Adrenal gland (tissue), 9 donors: ENCODE measurements at regions not wholly inside any gene's neighbourhood (a gene's known extent, or its start where the extent isn't known, plus 50 kb on each side); places are given as distances from the start of the nearest gene placed in this dataset.
"Not testable (repeated sequence)": the region's sequence is repeated elsewhere in the genome, so short reads cannot be mapped to it uniquely, and the experiment has no call there.

Source experiments
- DNase-seq, 7 donors: peaks; one replicate each; pipeline ENCODE4 v3.0.0-alpha.2; 2019 to 2020
- H3K27ac ChIP-seq, 5 donors: fragments of 200-600 bp; sonication (generic) in 4 of 5; 1 replicate in 3 of 5; 2 replicates in 2 of 5; pipeline versions ENCODE4 v1.5.1 to v1.8.0; 2016 to 2020; ENCODE audit warnings: mild to moderate bottlenecking in 1 of 5
- H3K27me3 ChIP-seq: fragments of 200-600 bp; 2 replicates; pipeline ENCODE4 v1.8.0; 2021
- H3K36me3 ChIP-seq, 2 donors: fragments of 200-600 bp; replicated peaks in 1 of 2; 1 replicate in 1 of 2; 2 replicates in 1 of 2; pipeline versions ENCODE4 v1.5.1 to v1.8.0; 2018 to 2022
- H3K4me1 ChIP-seq, 2 donors: fragments of 200-600 bp; replicated peaks in 1 of 2; 1 replicate in 1 of 2; 2 replicates in 1 of 2; pipeline versions ENCODE4 v1.5.1 to v1.8.0; 2018 to 2021
- H3K4me3 ChIP-seq, 4 donors: fragments of 200-600 bp; sonication (generic) in 3 of 4; one replicate each; pipeline ENCODE4 v1.5.1; 2016 to 2018
- H3K9me3 ChIP-seq, 3 donors: fragments of 200-600 bp; sonication (generic) in 1 of 3; replicated peaks in 1 of 3; 1 replicate in 2 of 3; 2 replicates in 1 of 3; pipeline versions ENCODE4 v1.5.1 to v1.8.0; 2016 to 2021
- CTCF ChIP-seq, 6 experiments: fragments of 450-650 bp in 4 of 6; fragments of 200-600 bp in 2 of 6; sonication (generic) in 1 of 6; IDR thresholded peaks; 1 replicate in 5 of 6; 2 replicates in 1 of 6; pipeline versions ENCODE4 v1.5.1 to v1.8.0; 2016 to 2021; ENCODE audit warnings: antibody characterized with exemption in 6 of 6, mild to moderate bottlenecking in 2 of 6, moderate library complexity in 1 of 6
- POLR2A ChIP-seq, 2 donors: fragments of 450-650 bp; IDR thresholded peaks; one replicate each; pipeline ENCODE4 v1.6.1; 2017; ENCODE audit warnings: antibody characterized with exemption in 2 of 2, mild to moderate bottlenecking in 2 of 2, moderate library complexity in 1 of 2
- WGBS, 4 donors: extraction: QIAGEN DNeasy Blood & Tissue Kit in 2 of 4; methylation state at CpG; one replicate each; pipeline versions ENCODE4 v1.1.5 to v1.1.7; 2013 to 2017; 5-methylcytosine and 5-hydroxymethylcytosine counted together
- intact Hi-C, 2 donors: fragments of 100-400 bp; cut with DNase I; formaldehyde crosslinking; loops; one replicate each; pipeline versions ENCODE4 v1.14.1 to v1.15.0; 2022 to 2023
- donor health status: healthy with polysubstance abuse.
- donor health status: Bipolar disorder and iron deficiency.
- donor health status: DM: yes; HTN: yes; CAD: no.
- donor health status: DM: no; HTN: no; CAD: no.
- donor health status: DM: no; HTN: no; CAD: no.

DNA sequence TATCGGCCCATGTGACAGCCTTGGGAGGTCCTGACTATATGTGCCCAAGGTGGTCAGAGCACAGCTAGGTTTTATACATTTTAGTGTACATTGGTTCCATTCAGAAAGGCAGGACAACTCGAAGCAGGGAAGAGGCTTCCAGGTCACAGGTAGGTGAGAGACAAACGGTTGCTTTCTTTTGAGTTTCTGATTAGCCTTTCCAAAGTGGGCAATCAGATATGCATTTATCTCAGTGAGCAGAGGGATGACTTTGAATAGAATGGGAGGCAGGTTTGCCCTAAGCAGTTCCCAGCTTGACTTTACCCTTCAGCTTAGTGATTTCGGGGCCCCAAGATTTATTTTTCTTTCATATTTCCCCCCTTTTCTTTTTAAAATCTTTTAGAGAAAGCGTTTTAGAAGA, 87.6 kb upstream of the PPP2R5C start:
- Histone ChIP-seq H3K9me3 (peaks cover 0 to 11% (median 8%) of the 10 kb centered on the region in 3 donors), H3K4me3 (no peak overlapping the region), H3K36me3 (no peaks in the 10 kb centered on the region), H3K4me1 (no peaks in the 10 kb centered on the region), H3K27ac (no peak overlapping the region), H3K27me3 (no peaks in the 10 kb centered on the region)
- 58 to 63% (median 61%) methylated on average over 5 of the region's 5 CpGs for WGBS, 4 donors
- intact Hi-C loops: no loop called here
- no peak for DNase-seq
- TF ChIP-seq CTCF (IDR thresholded peaks at IDR 0.05) (no peak), POLR2A (IDR thresholded peaks at IDR 0.05) (no peak)

GRCh38 chr14:101675835-101676234, 85.7 kb upstream of the PPP2R5C start:
- WGBS, 4 donors: 88 to 100% (median 93%) methylated on average over 1 to 2 of the region's 2 CpGs
- intact Hi-C loops, H3K9me3 ChIP-seq, H3K4me3 ChIP-seq, H3K27me3 ChIP-seq, H3K36me3 ChIP-seq, DNase-seq, H3K4me1 ChIP-seq, H3K27ac ChIP-seq: not testable (repeated sequence)

DNA sequence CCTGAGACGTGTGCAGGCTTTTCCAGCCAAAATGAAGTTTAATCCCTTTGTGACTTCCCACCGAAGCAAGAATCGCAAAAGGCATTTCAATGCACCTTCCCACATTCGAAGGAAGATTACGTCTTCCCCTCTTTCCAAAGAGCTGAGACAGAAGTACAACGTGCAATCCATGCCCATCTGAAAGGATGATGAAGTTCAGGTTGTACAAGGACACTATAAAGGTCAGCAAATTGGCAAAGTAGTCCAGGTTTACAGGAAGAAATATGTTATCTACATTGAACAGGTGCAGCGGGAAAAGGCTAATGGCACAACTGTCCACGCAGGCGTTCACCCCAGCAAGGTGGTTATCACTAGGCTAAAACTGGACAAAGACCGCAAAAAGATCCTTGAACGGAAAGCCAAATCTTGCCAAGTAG, 83.6 kb upstream of the PPP2R5C start:
- H3K36me3 ChIP-seq, intact Hi-C loops, DNase-seq, H3K4me1 ChIP-seq, H3K4me3 ChIP-seq, H3K9me3 ChIP-seq, H3K27ac ChIP-seq, H3K27me3 ChIP-seq: not testable (repeated sequence)
- WGBS, 4 donors: 67 to 78% (median 73%) methylated on average over 11 of the region's 11 CpGs

DNA sequence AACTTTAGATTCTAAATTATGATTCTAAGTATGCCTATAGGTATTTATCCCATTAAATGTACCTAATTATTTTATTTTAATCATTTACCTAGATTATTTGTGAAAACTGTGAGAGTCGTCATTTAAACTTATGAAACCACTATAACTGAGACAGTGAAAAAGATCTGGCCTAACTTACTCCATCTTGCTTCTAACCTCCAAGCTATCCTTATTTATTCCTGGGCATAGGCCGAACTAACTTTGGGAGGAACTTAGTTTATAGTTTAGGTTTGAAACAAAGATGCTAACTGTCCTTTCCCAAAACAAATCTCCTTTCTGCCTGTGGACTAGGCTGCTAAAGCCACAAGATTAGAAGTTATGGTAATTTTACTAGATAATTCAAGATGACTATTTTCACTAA, 79.7 kb upstream of the PPP2R5C start:
- no peak for TF ChIP-seq CTCF (IDR thresholded peaks at IDR 0.05)
- TF ChIP-seq POLR2A (IDR thresholded peaks at IDR 0.05): no peak
- 75 to 91% (median 87%) methylated on average over 2 of the region's 2 CpGs for WGBS, 4 donors
- Histone ChIP-seq H3K4me1 (no peaks in the 10 kb centered on the region), H3K9me3 (no peaks in the 10 kb centered on the region), H3K27me3 (peaks cover 4% of the 10 kb centered on the region), H3K27ac (no peak overlapping the region), H3K36me3 (no peaks in the 10 kb centered on the region), H3K4me3 (no peak overlapping the region)
- no peak for DNase-seq
- intact Hi-C loops: no loop called here

DNA sequence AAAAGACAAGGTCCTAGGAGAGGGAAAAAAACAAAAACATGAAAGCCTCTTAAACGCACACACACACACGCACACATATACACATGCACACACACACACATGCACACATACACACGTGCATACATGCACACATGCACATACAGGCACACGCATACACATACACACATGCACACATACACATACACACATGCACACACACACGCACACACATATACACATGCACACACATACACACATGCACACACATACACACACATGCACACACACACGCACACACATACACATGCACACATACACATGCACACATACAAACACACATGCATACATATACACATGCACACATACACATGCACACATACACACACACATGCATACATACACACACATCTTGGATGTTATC, 78.1 kb upstream of the PPP2R5C start:
- WGBS, 4 donors: 73 to 80% (median 76%) methylated on average over 6 of the region's 6 CpGs
- no peaks in the 10 kb centered on the region for H3K36me3 ChIP-seq
- peaks cover 4% of the 10 kb centered on the region for H3K27me3 ChIP-seq
- H3K4me3 ChIP-seq: no peak overlapping the region
- H3K27ac ChIP-seq: no peak overlapping the region
- no peaks in the 10 kb centered on the region for H3K4me1 ChIP-seq
- no peak for DNase-seq
- no peaks in the 10 kb centered on the region for H3K9me3 ChIP-seq
- TF ChIP-seq CTCF (IDR thresholded peaks at IDR 0.05) (no peak), POLR2A (IDR thresholded peaks at IDR 0.05) (no peak)
- intact Hi-C loops: no loop called here
